GM12878 (cell line): ENCODE measurements at regions not wholly inside any gene's neighbourhood (a gene's known extent, or its start where the extent isn't known, plus 50 kb on each side); places are given as distances from the start of the nearest gene placed in this dataset.

Source experiments
- FOXM1 ChIP-seq: IDR thresholded peaks from 2 replicates; pipeline ENCODE4 v1.6.1; 2012; ENCODE audit warnings: low read depth, mild to moderate bottlenecking, inconsistent platforms, low read length, moderate library complexity
- MEF2A ChIP-seq: IDR thresholded peaks from 2 replicates; pipeline ENCODE4 v1.6.1; 2011; ENCODE audit warnings: low read depth, mild to moderate bottlenecking, low read length, moderate library complexity; ENCODE audit not compliant: insufficient read depth
- MEF2B ChIP-seq: fragments of 450-650 bp; IDR thresholded peaks from 2 replicates; pipeline ENCODE4 v1.6.1; 2018; ENCODE audit warnings: mild to moderate bottlenecking, moderate library complexity; ENCODE audit not compliant: partially characterized antibody, poor library complexity, severe bottlenecking
- NFXL1 ChIP-seq: fragments of 450-650 bp; IDR thresholded peaks from 2 replicates; pipeline ENCODE4 v1.6.1; 2017; ENCODE audit warnings: antibody characterized with exemption, mild to moderate bottlenecking, borderline replicate concordance
- NR2C1 ChIP-seq: fragments of 450-650 bp; IDR thresholded peaks from 2 replicates; pipeline ENCODE4 v1.6.1; 2017; ENCODE audit warnings: antibody characterized with exemption, mild to moderate bottlenecking, moderate library complexity
- NR2F1 ChIP-seq: fragments of 450-650 bp; conservative IDR thresholded peaks from 2 replicates; pipeline ENCODE4 v1.6.1; 2017; ENCODE audit warnings: mild to moderate bottlenecking
- POLR2A ChIP-seq: IDR thresholded peaks from 2 replicates; pipeline ENCODE4 v1.6.1; 2011; ENCODE audit warnings: low read depth, mild to moderate bottlenecking, low read length
- RB1 ChIP-seq: fragments of 450-650 bp; formaldehyde crosslinking; IDR thresholded peaks from 2 replicates; pipeline ENCODE4 v1.6.1; 2017; ENCODE audit warnings: mild to moderate bottlenecking, borderline replicate concordance
- RUNX3 ChIP-seq: IDR thresholded peaks from 2 replicates; pipeline ENCODE4 v1.6.1; 2012; ENCODE audit warnings: low read length, inconsistent platforms
- SMC3 ChIP-seq: IDR thresholded peaks from 2 replicates; pipeline ENCODE4 v1.6.1; 2011; ENCODE audit warnings: low read length, improper control_type of control experiment, borderline replicate concordance
- STAT3 ChIP-seq: IDR thresholded peaks from 2 replicates; pipeline ENCODE4 v1.6.1; 2011; ENCODE audit warnings: low read depth, low read length, improper control_type of control experiment
- TAF1 ChIP-seq: IDR thresholded peaks from 2 replicates; pipeline ENCODE4 v1.6.1; 2011; ENCODE audit warnings: mild to moderate bottlenecking, low read depth, low read length, borderline replicate concordance
- TCF3 ChIP-seq: IDR thresholded peaks from 2 replicates; pipeline ENCODE4 v1.6.1; 2012; ENCODE audit warnings: low read depth, mild to moderate bottlenecking, low read length, borderline replicate concordance; ENCODE audit not compliant: insufficient read depth
- TCF7 ChIP-seq: IDR thresholded peaks from 2 replicates; pipeline ENCODE4 v1.6.1; 2014; ENCODE audit warnings: antibody characterized with exemption, borderline replicate concordance
- WRNIP1 ChIP-seq: IDR thresholded peaks from 2 replicates; pipeline ENCODE4 v1.6.1; 2011; ENCODE audit warnings: low read depth, low read length, improper control_type of control experiment, borderline replicate concordance
- ZZZ3 ChIP-seq: IDR thresholded peaks from 2 replicates; pipeline ENCODE4 v1.6.1; 2011; ENCODE audit warnings: low read depth; ENCODE audit not compliant: control insufficient read depth, insufficient read length
- TF ChIP-seq, protein P1 (sequence below): IDR thresholded peaks from 2 replicates; pipeline ENCODE4 v1.6.1; 2012; ENCODE audit warnings: mild to moderate bottlenecking, low read depth, low read length
- TF ChIP-seq, protein P2 (sequence below): IDR thresholded peaks from 2 replicates; pipeline ENCODE4 v1.6.1; 2012; ENCODE audit warnings: low read length, inconsistent platforms
- TF ChIP-seq, protein P3 (sequence below): fragments of 450-650 bp; IDR thresholded peaks from 2 replicates; pipeline ENCODE4 v1.6.1; 2018; ENCODE audit warnings: mild to moderate bottlenecking, low read depth, moderate library complexity; ENCODE audit not compliant: partially characterized antibody
- TF ChIP-seq, protein P4 (sequence below): IDR thresholded peaks from 2 replicates; pipeline ENCODE4 v1.6.1; 2011; ENCODE audit warnings: mild to moderate bottlenecking, low read depth, low read length, moderate library complexity; ENCODE audit not compliant: insufficient replicate concordance

DNA sequence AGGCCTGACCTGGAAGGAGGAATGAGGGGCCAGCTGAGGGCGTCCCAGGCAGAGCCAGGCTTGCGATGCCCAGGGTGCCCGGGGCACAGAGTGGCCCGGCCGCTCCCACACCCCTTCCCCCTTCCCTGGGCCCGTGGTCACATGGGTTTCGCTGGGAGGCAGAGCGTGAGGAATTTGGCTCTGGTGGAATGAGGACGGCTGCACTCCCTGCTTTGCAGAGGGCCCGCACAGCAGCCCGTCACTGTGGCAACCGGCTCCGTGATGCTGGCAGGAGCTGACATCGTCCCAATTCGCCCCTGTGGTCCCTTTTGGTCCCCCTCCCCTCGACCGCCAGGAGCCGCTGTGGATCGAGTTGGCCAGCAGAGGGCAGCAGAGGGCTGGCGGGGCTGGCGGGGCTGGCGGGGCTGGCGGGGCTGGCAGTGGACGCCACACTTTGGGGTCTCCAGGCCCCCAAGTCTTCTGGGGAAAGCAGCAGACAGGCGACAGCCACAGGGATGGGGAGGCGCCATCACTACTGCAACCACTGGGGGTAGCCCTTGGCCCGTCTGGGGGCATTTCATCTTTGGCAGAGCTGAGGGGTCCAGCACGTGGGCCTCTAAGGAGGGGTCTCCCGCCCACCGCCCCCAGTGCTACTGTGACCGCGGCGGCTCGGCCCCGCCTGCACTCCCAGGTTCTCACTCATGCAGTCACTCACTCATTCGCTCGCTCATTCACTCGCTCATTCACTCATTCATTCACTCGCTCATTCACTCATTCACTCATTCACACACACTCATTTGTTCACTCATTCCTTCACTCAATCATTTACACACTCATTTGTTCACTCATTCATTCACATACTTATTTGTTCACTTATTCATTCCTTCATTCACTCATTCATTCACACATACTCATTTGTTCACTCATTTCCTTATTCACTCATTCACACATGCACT lies 49.7 kb upstream of the BHLHE23 start (continued):
- TF ChIP-seq, protein P1, sequence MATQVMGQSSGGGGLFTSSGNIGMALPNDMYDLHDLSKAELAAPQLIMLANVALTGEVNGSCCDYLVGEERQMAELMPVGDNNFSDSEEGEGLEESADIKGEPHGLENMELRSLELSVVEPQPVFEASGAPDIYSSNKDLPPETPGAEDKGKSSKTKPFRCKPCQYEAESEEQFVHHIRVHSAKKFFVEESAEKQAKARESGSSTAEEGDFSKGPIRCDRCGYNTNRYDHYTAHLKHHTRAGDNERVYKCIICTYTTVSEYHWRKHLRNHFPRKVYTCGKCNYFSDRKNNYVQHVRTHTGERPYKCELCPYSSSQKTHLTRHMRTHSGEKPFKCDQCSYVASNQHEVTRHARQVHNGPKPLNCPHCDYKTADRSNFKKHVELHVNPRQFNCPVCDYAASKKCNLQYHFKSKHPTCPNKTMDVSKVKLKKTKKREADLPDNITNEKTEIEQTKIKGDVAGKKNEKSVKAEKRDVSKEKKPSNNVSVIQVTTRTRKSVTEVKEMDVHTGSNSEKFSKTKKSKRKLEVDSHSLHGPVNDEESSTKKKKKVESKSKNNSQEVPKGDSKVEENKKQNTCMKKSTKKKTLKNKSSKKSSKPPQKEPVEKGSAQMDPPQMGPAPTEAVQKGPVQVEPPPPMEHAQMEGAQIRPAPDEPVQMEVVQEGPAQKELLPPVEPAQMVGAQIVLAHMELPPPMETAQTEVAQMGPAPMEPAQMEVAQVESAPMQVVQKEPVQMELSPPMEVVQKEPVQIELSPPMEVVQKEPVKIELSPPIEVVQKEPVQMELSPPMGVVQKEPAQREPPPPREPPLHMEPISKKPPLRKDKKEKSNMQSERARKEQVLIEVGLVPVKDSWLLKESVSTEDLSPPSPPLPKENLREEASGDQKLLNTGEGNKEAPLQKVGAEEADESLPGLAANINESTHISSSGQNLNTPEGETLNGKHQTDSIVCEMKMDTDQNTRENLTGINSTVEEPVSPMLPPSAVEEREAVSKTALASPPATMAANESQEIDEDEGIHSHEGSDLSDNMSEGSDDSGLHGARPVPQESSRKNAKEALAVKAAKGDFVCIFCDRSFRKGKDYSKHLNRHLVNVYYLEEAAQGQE = no peak
- TF ChIP-seq FOXM1 = no peak
- no peak for TF ChIP-seq NR2F1
- TF ChIP-seq, protein P2, sequence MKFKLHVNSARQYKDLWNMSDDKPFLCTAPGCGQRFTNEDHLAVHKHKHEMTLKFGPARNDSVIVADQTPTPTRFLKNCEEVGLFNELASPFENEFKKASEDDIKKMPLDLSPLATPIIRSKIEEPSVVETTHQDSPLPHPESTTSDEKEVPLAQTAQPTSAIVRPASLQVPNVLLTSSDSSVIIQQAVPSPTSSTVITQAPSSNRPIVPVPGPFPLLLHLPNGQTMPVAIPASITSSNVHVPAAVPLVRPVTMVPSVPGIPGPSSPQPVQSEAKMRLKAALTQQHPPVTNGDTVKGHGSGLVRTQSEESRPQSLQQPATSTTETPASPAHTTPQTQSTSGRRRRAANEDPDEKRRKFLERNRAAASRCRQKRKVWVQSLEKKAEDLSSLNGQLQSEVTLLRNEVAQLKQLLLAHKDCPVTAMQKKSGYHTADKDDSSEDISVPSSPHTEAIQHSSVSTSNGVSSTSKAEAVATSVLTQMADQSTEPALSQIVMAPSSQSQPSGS = no peak
- TF ChIP-seq POLR2A = no peak
- TF ChIP-seq NR2C1 = no peak
- peak; percentile 48; the same call in 1 of the 2 replicates for TF ChIP-seq SMC3
- TF ChIP-seq NFXL1 = no peak
- TF ChIP-seq RUNX3 = peak; percentile 12; the same call in 1 of the 2 replicates
- no peak for TF ChIP-seq WRNIP1
- TF ChIP-seq MEF2A = no peak
- TF ChIP-seq RB1 = peak; percentile 61; the same call in 1 of the 2 replicates
- no peak for TF ChIP-seq ZZZ3
- TF ChIP-seq MEF2B = peak; percentile 76
- TF ChIP-seq, protein P3, sequence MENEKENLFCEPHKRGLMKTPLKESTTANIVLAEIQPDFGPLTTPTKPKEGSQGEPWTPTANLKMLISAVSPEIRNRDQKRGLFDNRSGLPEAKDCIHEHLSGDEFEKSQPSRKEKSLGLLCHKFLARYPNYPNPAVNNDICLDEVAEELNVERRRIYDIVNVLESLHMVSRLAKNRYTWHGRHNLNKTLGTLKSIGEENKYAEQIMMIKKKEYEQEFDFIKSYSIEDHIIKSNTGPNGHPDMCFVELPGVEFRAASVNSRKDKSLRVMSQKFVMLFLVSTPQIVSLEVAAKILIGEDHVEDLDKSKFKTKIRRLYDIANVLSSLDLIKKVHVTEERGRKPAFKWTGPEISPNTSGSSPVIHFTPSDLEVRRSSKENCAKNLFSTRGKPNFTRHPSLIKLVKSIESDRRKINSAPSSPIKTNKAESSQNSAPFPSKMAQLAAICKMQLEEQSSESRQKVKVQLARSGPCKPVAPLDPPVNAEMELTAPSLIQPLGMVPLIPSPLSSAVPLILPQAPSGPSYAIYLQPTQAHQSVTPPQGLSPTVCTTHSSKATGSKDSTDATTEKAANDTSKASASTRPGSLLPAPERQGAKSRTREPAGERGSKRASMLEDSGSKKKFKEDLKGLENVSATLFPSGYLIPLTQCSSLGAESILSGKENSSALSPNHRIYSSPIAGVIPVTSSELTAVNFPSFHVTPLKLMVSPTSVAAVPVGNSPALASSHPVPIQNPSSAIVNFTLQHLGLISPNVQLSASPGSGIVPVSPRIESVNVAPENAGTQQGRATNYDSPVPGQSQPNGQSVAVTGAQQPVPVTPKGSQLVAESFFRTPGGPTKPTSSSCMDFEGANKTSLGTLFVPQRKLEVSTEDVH = no peak
- peak; percentile 30; the same call in 1 of the 2 replicates for TF ChIP-seq TCF3
- no peak for TF ChIP-seq TAF1
- TF ChIP-seq, protein P4, sequence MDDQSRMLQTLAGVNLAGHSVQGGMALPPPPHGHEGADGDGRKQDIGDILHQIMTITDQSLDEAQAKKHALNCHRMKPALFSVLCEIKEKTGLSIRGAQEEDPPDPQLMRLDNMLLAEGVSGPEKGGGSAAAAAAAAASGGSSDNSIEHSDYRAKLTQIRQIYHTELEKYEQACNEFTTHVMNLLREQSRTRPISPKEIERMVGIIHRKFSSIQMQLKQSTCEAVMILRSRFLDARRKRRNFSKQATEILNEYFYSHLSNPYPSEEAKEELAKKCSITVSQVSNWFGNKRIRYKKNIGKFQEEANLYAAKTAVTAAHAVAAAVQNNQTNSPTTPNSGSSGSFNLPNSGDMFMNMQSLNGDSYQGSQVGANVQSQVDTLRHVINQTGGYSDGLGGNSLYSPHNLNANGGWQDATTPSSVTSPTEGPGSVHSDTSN = peak; percentile 5
- no peak for TF ChIP-seq STAT3
- no peak for TF ChIP-seq TCF7
